ENCODE measurements at regions not wholly inside any gene's neighbourhood (a gene's known extent, or its start where the extent isn't known, plus 50 kb on each side); places are given as distances from the start of the nearest gene placed in this dataset. TPM values are rescaled to one million over a fixed set of nuclear protein-coding genes. Genes with fewer than 3 reads are reported as not detected.

Small RNAs in the stretch of these regions (microRNA-seq; reads per million reads assigned to microRNA genes)
- gene AL161788.1 (ENCODE audit: insufficient read depth, insufficient read length), result not detected
- gene AL162413.1 (ENCODE audit: insufficient read depth, insufficient read length), result not detected
- not detected for gene AL592227.1 (ENCODE audit: insufficient read depth, insufficient read length)
- not detected for gene RNU2-47P (ENCODE audit: insufficient read depth, insufficient read length)

Small RNAs in the stretch of these regions (small RNA-seq; reads per million reads assigned to genes)
- gene AL161788.1 (0 reads per million in 5 experiments), gene AL162413.1 (0 reads per million in 5 experiments), gene AL592227.1 (0 reads per million in 5 experiments), gene RNU2-47P (0 to 1.2 (median 0.08) reads per million in 5 experiments)

Data from IMR-90 (cell line).